Stimulated activated naive CD8-positive, alpha-beta T cell treated with anti-CD3 and anti-CD28 coated beads, Interleukin-15, Interleukin-2, amounts not matched to agents 100 U/mL and 50 U/mL, for 24 hours (primary cell): ENCODE measurements at regions not wholly inside any gene's neighbourhood (a gene's known extent, or its start where the extent isn't known, plus 50 kb on each side); places are given as distances from the start of the nearest gene placed in this dataset.

Source experiments
- ATAC-seq: fragments of 150-1000 bp; cut with Tn5 transposase; one replicate; pipeline ENCODE4 v1.10.0; 2021
- DNase-seq: peaks from one replicate; pipeline ENCODE4 v3.0.0; 2021

DNA sequence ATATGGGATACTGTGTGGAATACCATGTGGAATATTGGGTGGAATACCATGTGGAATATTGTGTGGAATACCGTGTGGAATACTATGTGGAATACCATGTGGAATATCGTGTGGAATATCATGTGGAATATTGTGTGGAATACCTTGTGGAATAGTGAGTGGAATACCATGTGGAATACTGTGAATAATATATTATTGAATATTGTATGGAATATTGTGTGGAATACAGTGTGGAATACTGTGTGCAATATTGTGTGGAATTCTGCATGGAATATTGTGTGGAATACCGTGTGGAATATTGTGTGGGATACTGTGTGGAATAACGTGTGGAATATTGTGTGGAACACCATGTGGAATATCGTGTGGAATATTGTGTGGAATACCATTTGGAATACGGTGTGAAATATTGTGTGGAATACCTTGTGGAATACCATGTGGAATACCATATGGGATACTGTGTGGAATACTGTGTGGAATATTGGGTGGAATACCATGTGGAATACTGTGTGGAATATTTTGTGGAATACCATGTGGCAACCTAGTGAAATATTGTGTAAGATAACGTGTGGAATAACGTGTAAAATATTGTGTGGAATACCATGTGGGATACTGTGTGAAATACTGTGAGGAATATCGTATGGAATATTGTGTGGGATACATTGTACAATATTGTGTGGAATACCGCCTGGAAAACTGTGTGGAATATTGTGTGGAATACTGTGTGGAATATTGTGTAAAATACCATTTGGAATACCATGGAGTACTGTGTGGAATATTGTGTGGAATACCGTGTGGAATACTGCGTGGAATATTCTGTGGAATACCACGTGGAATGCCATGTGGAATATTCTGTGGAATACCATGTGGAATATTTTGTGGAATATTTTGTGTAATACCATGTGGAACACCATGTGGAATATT is 133.9 kb upstream of the CHST15 start:
- ATAC-seq = no peak
- no peak for DNase-seq

GRCh38 chr10:124226271-124227054 is 133.1 kb upstream of the CHST15 start:
- DNase-seq = no peak
- ATAC-seq = no peak

- peak; percentile 59 for ATAC-seq
- peak; percentile 20 for DNase-seq
These were observed 132.3 kb upstream of the CHST15 start for GRCh38 chr10:124225467-124226270.

DNA sequence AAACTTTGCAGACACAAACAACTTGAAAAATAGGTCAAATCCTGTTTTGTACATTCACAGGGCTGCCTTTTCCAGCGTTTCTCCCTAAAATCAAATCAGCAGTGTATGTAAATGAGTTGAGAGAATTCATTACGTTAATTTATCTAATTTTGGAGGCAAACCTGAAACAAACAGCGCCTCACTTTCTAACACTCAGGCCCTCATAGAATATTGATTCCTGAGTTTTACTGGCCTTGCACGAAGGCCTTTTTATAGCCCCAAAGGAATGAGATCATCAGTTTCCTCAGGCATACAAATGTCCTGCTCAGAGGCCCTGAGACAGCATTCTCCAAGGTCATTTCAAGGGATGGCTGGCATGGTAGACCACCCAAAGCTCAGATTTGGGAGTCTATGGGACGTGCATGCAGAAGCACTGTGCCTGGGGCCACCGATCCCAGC is 131.7 kb upstream of the CHST15 start:
- DNase-seq (no peak), ATAC-seq (no peak)

- no peak for ATAC-seq
- DNase-seq = no peak
These were observed 131.1 kb upstream of the CHST15 start for GRCh38 chr10:124224331-124225028.

- DNase-seq (no peak), ATAC-seq (no peak)
These were observed 130.3 kb upstream of the CHST15 start for GRCh38 chr10:124223711-124224085.

- no peak for DNase-seq
- no peak for ATAC-seq
These were observed 129.8 kb upstream of the CHST15 start for GRCh38 chr10:124222988-124223710.

DNA sequence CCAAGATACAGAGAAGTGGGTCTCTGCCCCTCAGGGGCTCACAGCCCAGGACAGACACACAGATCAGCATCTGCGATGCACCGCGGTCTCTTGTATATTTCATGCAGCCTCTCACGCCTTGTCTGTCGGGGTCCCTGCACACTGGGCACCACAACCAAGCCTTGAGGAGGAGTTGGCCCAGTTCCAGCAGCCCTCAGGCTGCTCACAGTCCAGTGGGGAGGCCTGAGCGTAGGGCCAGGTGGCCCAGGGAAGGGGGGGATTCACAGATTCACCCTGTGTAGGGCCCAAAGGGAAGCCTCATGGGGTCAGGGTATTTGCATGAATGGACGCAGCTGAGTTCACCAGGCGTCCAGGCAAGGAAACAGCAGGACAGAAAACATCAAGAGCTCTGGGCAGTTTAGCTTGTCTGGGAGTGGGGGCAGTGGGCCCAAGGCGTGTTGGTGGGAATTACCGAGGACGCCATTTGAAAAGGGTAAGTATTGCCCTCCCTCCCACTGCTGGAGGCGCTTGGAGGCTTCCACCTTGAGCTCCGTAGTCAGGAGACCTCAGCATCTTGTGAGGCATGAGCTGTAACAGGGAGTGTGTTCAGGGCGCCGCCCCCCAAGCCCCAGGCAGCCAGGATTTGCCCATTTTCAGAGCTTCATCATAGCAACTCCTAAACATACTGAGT is 129.1 kb upstream of the CHST15 start:
- ATAC-seq (no peak), DNase-seq (no peak)

DNA sequence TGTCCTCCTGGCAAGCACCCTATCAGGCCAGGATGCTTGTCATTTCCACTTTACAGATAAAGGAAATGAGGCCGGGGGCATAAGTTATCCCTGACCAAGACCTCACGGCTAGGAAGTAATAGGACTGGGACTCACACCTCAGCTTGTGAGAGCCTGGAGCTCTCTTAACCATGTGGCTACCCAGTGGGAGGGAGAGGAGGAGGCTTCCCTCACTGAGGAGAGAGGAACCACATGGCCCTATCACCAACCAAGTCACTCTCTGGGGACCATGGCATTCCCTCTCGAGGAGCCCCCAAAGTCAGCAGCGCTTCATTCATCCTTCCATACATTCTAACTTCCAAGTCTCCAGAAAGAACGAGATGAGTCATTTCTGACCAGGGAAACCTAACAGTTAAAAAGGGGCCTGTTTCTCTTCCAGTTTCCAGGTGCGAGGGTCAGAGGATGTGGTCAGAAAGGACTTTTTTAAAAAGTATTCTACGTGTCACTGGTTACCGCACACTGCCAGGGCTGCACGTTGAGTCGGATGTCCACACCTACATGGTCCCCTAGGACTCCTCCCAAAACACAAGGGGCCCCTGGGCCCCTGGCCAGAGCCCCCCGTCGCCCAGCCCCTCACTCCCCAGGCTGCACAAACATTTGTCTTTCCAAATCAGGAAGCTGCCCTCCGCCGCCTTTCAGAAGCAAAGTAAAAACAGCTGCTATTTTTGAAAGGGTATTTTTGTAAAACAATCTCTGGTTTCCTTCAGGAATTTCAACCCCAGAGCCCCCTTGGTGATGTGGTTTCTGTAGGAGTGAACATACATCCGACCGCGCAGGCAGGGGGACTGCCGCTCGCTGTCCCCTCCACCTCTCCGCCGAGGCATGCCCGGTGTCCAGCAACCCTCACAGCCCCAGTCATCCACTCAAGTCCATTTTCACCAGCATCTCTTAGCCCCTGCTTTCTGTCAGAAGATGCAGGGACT is 128.2 kb upstream of the CHST15 start:
- ATAC-seq (no peak), DNase-seq (no peak)

GRCh38 chr10:124220971-124221355 is 127.6 kb upstream of the CHST15 start:
- no peak for ATAC-seq
- no peak for DNase-seq

GRCh38 chr10:124220547-124220946 is 127.1 kb upstream of the CHST15 start:
- DNase-seq (no peak), ATAC-seq (no peak)

DNA sequence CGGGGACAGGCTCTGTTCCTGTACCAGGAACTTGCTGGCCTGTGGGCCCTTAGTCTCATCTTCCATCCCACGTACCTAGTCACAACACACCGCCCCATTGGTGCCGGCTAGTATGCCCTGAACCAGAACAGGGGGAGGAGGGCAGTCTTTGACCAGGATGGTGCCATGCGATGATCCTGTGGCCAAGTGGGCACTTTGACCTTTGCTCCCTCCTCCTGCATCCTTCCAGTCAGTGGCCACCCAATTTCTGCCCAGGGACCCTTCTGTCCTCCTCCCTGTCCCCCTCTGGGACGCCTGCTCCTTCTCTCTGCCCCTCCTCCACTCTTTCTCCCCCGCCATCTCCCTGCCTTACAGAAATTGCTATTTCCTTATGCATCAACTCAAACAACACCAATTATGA is 126.3 kb upstream of the CHST15 start:
- no peak for DNase-seq
- ATAC-seq = no peak

- no peak for ATAC-seq
These were observed 125.7 kb upstream of the CHST15 start for GRCh38 chr10:124219062-124219461.

DNA sequence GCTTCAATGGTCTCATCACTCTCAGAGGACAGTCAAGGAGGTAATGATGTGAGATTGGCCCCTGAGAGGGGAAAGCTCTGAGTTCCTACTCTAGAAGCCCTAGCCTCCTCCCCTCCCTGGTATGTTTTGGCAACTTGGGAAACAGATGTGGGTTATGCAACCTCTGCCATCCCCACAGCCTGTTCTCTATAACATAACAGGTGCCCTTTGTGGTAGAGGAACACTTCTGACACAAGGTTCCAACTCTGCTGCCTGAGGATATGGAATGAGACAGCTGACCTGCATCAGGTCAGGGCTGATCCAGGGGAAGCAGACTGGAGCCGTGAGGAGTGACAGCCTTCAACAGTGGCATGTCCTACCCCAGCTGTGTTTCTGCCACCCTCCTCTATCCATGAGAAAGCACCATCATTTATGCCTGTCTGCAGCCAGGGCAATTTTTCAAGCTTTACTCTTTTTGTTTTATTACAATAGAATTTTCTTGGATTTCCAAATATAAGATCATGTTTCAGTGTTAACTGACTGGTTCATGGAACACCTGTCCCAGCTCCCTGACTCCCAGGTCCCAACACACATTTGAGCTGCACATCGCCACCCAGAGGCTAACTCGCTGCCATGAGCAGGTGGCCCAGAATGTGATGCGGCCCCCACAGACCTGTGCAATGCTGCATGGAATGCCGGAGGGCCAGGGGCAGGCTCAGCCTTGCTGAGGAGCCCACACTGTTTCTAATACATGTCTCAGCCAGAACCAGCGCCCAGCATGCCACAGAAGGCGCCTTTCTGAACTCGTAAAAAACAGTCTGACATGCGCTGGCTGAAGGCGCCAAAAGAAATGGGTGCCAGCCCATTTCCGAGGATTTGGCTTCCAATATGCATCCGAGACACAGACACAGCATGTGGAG is 124.8 kb upstream of the CHST15 start:
- no peak for DNase-seq
- ATAC-seq = no peak

More at GRCh38 chr10:124219062-124219461, 125.7 kb upstream of the CHST15 start:
- no peak for DNase-seq

GRCh38 chr10:124217031-124217430 is 123.6 kb upstream of the CHST15 start:
- no peak for ATAC-seq
- no peak for DNase-seq

DNA sequence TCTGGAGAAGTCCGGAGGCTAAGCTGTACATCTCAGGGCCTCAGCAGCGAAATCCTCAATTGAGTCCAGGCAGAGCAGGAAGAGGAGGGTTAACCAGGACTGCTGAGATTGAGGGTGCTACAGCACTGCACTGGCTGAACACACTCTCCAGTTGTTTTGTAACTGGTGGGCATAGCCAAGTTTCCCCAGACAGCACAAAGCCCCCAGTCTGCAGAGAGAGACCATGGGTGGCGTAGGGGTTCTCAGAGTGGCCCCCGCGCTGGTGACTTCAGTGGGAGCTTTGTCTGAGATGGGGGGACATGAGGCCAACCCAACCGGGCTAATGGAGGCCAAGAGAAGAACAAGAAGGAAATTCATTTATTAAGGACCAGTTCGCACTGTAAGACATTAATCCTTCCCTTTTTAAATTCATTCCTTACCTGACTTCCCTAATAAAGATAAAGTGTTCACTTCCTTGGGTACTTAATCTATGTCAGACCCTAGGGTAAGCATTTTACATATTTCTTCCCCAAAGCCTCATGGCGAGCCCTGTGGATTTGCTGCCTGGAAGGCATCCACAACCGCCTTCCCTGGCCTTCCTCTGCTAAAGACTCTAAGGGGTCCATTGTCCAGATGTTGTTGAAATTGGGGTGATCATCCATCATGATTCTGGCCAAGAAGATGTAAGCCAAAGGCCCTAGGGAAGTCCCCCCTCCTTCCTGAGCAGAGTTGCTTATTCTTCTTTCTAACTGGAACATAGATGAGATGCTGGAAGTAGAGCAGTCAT is 121.4 kb upstream of the CHST15 start:
- DNase-seq (no peak), ATAC-seq (no peak)

DNA sequence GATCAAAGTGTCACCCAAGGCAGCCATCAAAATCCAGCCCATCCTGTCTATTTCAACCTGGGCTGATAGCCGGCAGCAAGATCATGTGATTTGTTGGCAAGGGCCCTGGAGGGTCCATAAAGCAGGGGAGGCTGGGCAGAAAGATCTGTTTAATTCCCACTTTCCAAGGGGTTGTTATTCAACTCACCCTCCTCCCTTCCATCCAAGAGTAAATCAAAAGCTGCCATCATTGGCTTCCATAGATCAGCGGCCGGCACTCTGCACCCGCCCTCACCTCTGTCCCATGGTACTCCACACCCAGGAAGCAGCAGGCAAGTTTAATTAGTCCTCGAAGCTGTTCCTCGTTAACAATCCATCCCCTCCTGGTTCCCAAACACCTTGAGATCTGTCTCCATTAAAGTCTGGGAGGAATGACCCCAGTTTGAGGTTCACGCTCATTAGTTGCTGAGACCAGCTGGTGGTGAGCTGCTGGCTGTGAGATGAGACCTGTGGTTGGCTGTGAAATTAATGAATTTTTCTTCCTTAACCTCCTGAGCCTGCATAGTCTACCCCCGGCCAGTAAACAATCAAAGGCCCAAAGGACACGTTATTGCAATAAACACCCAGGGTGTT is 120.6 kb upstream of the CHST15 start:
- DNase-seq (no peak), ATAC-seq (no peak)
